ENCODE measurements at regions not wholly inside any gene's neighbourhood (a gene's known extent, or its start where the extent isn't known, plus 50 kb on each side); places are given as distances from the start of the nearest gene placed in this dataset.

- DNase-seq (ENCODE audit: low read depth, low spot score) (no peak), FAIRE-seq (no peak)
- Histone ChIP-seq H3K4me2 (ENCODE audit: insufficient read depth, low read length) (no peak overlapping the region), H3K79me2 (ENCODE audit: control insufficient read depth, insufficient read depth, low read length) (no peaks in the 10 kb centered on the region), H3K36me3 (ENCODE audit: control insufficient read depth in 2 of 2, extremely low read depth in 1 of 2, insufficient read depth in 2 of 2, low read length in 2 of 2) (no peaks in the 10 kb centered on the region), H2AFZ (ENCODE audit: low read depth, low read length) (no peak overlapping the region), H3K4me3 (replicated peaks in 1 of 3; ENCODE audit: insufficient read depth in 1 of 3, low read depth in 1 of 3, low read length in 3 of 3) (no peak overlapping the region), H3K27ac (ENCODE audit: insufficient read depth, low read depth, low read length) (no peak overlapping the region), H3K9me3 (replicated peaks; ENCODE audit: control insufficient read depth, insufficient read depth, low read length) (no peaks in the 10 kb centered on the region), H4K20me1 (replicated peaks; ENCODE audit: control insufficient read depth, extremely low read depth, insufficient read depth, low read length) (no peaks in the 10 kb centered on the region), H3K27me3 (ENCODE audit: control insufficient read depth in 2 of 2, insufficient read depth in 2 of 2, low read length in 2 of 2) (no peaks in the 10 kb centered on the region), H3K9me1 (replicated peaks; ENCODE audit: control insufficient read depth, extremely low read depth, insufficient read depth, low read length) (no peaks in the 10 kb centered on the region), H3K9ac (replicated peaks; ENCODE audit: extremely low read depth, insufficient read depth, low read length) (no peak overlapping the region), H3K4me1 (ENCODE audit: control insufficient read depth, extremely low read depth, insufficient read depth, low read length) (no peaks in the 10 kb centered on the region)
- ChIA-PET CTCF (no interaction called here), POLR2A (no interaction called here)
- dilution Hi-C loops (cut with MboI; ENCODE audit: extremely low pct_ligation_motif_present, low sequenced_read_pairs), result no loop called here
- no peak for TF ChIP-seq FOS (IDR thresholded peaks at IDR 0.05; ENCODE audit: borderline replicate concordance, insufficient read depth, low read length)
- no peak for TF ChIP-seq JUN (IDR thresholded peaks at IDR 0.05; ENCODE audit: borderline replicate concordance, insufficient read depth, insufficient read length, low read depth)
- TF ChIP-seq, protein P1, sequence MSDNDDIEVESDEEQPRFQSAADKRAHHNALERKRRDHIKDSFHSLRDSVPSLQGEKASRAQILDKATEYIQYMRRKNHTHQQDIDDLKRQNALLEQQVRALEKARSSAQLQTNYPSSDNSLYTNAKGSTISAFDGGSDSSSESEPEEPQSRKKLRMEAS (IDR thresholded peaks at IDR 0.05; ENCODE audit: insufficient read depth, insufficient read length), result no peak
- no peak for TF ChIP-seq MYC (IDR thresholded peaks at IDR 0.05; ENCODE audit: low read depth, low read length)
- TF ChIP-seq EZH2 (IDR thresholded peaks at IDR 0.05; ENCODE audit: borderline replicate concordance, low read depth, low read length, severe bottlenecking), result no peak
- no peak for TF ChIP-seq GATA2 (IDR thresholded peaks at IDR 0.05; ENCODE audit: insufficient read depth, insufficient read length, low read depth, low read length)
- no peak for TF ChIP-seq CTCF (IDR thresholded peaks at IDR 0.05; ENCODE audit: extremely low read depth in 1 of 2, insufficient read depth in 1 of 2, low read depth in 1 of 2, low read length in 2 of 2)
- TF ChIP-seq POLR2AphosphoS5 (IDR thresholded peaks at IDR 0.05; ENCODE audit: insufficient read depth, low read depth, low read length), result no peak
- TF ChIP-seq POLR2A (IDR thresholded peaks at IDR 0.05; ENCODE audit: low read depth, low read length), result no peak
- intact Hi-C loops (cut with micrococcal nuclease), result no loop called here
- BruUV-seq (replicated peaks), result no TSS peak
These were observed 347.3 kb downstream of the DHX35 start for GRCh38 chr20:39309458-39309857.
